ENCODE measurements at regions not wholly inside any gene's neighbourhood (a gene's known extent, or its start where the extent isn't known, plus 50 kb on each side); places are given as distances from the start of the nearest gene placed in this dataset.

DNA sequence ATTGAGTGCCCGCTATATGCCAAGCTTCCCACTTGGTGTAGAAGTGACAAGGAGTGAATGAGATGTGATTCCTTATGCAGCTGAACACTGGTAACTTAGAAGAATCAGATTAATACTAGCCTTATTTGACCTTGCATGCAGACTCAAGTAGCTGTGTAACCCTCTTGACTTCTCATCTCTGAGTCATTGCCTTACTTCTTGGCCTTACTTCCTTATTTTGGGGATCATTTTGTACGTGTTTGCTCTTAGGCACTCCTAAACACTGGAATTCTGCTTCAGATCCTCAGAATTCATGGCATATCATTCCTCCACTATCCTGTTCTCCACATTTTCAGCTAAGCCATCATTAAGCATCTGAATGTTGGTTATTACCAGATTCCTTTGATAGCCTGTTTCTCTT is 948.9 kb upstream of the ARRDC3 start:
- ChIA-PET POLR2A (interaction anchor here (0.5 kb wide), 1 partner anchor 1436 kb away, joined by 3 read pairs; no protein-coding TSS in a partner anchor), CTCF (interaction anchor here (0.9 to 1.3 kb wide), 4 partner anchors 10 to 20 kb away, joined by 3 to 4 read pairs (median 4); no protein-coding TSS in a partner anchor), RAD21 (ENCODE audit: unreplicated experiment) (interaction anchor here (1.2 to 1.6 kb wide), 2 partner anchors 21 to 24 kb away, joined by 3 read pairs; no protein-coding TSS in a partner anchor), SMC1A (ENCODE audit: uncharacterized antibody, unreplicated experiment) (interaction anchor here (0.8 to 2.9 kb wide), 4 partner anchors 16 to 136 kb away, joined by 3 to 13 read pairs (median 5); no protein-coding TSS in a partner anchor)
- ATAC-seq (peak; percentile 50), DNase-seq (ENCODE audit: low read depth, low spot score) (no peak), FAIRE-seq (no peak)
- H4K20me1 ChIP-seq (ENCODE audit: control insufficient read depth, insufficient read depth): no peaks in the 10 kb centered on the region
- no TSS peak for BruUV-seq (replicated peaks)
- no peak overlapping the region for H3K4me3 ChIP-seq
- no peak overlapping the region for H3K27ac ChIP-seq (ENCODE audit: control insufficient read depth, insufficient read depth)
- in situ Hi-C loops (cut with MboI): no loop called here
- no peaks in the 10 kb centered on the region for H3K9me3 ChIP-seq (replicated peaks; ENCODE audit: control insufficient read depth, insufficient read depth, low read length)
- no peaks in the 10 kb centered on the region for H3K79me2 ChIP-seq (ENCODE audit: control insufficient read depth, insufficient read depth, low read length)
- no peaks in the 10 kb centered on the region for H3K27me3 ChIP-seq (replicated peaks in 1 of 2; ENCODE audit: control insufficient read depth in 2 of 2, insufficient read depth in 2 of 2, low read length in 1 of 2)
- no peak overlapping the region for H3K4me2 ChIP-seq (ENCODE audit: control insufficient read depth, insufficient read depth)
- H2AFZ ChIP-seq (ENCODE audit: control insufficient read depth, low read depth, low read length): no peak overlapping the region
- H3K36me3 ChIP-seq (ENCODE audit: control insufficient read depth in 2 of 2, insufficient read depth in 2 of 2, low read length in 1 of 2): no peaks in the 10 kb centered on the region
- intact Hi-C loops (cut with micrococcal nuclease; ENCODE audit: unreplicated experiment): no loop called here
- no peak overlapping the region for H3K9ac ChIP-seq (ENCODE audit: control insufficient read depth, insufficient read depth, low read length)
- 33% methylated on average over 2 of the region's 2 CpGs for WGBS (ENCODE audit: insufficient coverage, insufficient replicate concordance, low lambda C conversion rate, missing lambda C conversion rate)
- TF ChIP-seq, protein P1, sequence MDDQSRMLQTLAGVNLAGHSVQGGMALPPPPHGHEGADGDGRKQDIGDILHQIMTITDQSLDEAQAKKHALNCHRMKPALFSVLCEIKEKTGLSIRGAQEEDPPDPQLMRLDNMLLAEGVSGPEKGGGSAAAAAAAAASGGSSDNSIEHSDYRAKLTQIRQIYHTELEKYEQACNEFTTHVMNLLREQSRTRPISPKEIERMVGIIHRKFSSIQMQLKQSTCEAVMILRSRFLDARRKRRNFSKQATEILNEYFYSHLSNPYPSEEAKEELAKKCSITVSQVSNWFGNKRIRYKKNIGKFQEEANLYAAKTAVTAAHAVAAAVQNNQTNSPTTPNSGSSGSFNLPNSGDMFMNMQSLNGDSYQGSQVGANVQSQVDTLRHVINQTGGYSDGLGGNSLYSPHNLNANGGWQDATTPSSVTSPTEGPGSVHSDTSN (IDR thresholded peaks at IDR 0.05; ENCODE audit: insufficient replicate concordance, low read depth, low read length): no peak
- TF ChIP-seq IKZF2 (IDR thresholded peaks at IDR 0.05): peak in 1 of 2 experiments; percentile 44; a peak in 2 of 4 replicates
- H3K4me1 ChIP-seq (ENCODE audit: control insufficient read depth, insufficient read depth, low read length): no peaks in the 10 kb centered on the region

DNA sequence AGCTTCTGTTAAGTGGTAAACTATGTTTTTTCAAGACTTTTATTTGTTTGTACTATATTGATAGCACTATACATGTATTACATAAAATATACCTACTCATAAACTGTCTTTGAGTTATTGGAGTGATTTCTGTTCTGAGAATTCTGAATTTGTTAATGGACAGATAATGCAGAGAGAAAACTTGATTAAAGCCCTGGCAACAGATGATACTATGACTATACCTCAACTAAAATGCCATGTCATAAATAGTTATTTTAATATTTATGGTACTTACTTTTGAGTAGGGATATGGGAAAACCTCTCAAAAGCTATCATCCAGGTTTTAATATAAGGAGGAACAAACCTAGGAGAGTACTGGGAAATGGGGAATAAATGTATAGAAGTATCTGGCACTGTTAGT is 947.2 kb upstream of the ARRDC3 start:
- POLR2A ChIA-PET: no interaction called here
- BruUV-seq (replicated peaks): no TSS peak

More for the DNA sequence above, 947.2 kb upstream of the ARRDC3 start:
- no peak for DNase-seq (ENCODE audit: low read depth, low spot score)
- Histone ChIP-seq H3K9ac (ENCODE audit: control insufficient read depth, insufficient read depth, low read length) (no peak overlapping the region), H2AFZ (ENCODE audit: control insufficient read depth, low read depth, low read length) (no peak overlapping the region), H3K4me1 (ENCODE audit: control insufficient read depth, insufficient read depth, low read length) (no peaks in the 10 kb centered on the region), H3K27me3 (replicated peaks in 1 of 2; ENCODE audit: control insufficient read depth in 2 of 2, insufficient read depth in 2 of 2, low read length in 1 of 2) (no peaks in the 10 kb centered on the region), H3K27ac (ENCODE audit: control insufficient read depth, insufficient read depth) (no peak overlapping the region), H3K36me3 (ENCODE audit: control insufficient read depth in 2 of 2, insufficient read depth in 2 of 2, low read length in 1 of 2) (no peaks in the 10 kb centered on the region), H3K79me2 (ENCODE audit: control insufficient read depth, insufficient read depth, low read length) (no peaks in the 10 kb centered on the region), H3K4me2 (ENCODE audit: control insufficient read depth, insufficient read depth) (no peak overlapping the region), H3K9me3 (replicated peaks; ENCODE audit: control insufficient read depth, insufficient read depth, low read length) (no peaks in the 10 kb centered on the region), H3K4me3 (no peak overlapping the region), H4K20me1 (ENCODE audit: control insufficient read depth, insufficient read depth) (no peaks in the 10 kb centered on the region)
- intact Hi-C loops (cut with micrococcal nuclease; ENCODE audit: unreplicated experiment): no loop called here
- ChIA-PET SMC1A (ENCODE audit: uncharacterized antibody, unreplicated experiment) (interaction anchor here (0.5 to 1.9 kb wide), 5 partner anchors 38 to 375 kb away, joined by 3 to 6 read pairs (median 3); no protein-coding TSS in a partner anchor), CTCF (interaction anchor here (1.1 kb wide), 1 partner anchor 688 kb away, joined by 3 read pairs; no protein-coding TSS in a partner anchor), RAD21 (ENCODE audit: unreplicated experiment) (interaction anchor here (0.7 kb wide), 1 partner anchor 34 kb away, joined by 3 read pairs; no protein-coding TSS in a partner anchor)
- in situ Hi-C loops (cut with MboI): no loop called here
- ATAC-seq: no peak
- TF ChIP-seq, protein P2, sequence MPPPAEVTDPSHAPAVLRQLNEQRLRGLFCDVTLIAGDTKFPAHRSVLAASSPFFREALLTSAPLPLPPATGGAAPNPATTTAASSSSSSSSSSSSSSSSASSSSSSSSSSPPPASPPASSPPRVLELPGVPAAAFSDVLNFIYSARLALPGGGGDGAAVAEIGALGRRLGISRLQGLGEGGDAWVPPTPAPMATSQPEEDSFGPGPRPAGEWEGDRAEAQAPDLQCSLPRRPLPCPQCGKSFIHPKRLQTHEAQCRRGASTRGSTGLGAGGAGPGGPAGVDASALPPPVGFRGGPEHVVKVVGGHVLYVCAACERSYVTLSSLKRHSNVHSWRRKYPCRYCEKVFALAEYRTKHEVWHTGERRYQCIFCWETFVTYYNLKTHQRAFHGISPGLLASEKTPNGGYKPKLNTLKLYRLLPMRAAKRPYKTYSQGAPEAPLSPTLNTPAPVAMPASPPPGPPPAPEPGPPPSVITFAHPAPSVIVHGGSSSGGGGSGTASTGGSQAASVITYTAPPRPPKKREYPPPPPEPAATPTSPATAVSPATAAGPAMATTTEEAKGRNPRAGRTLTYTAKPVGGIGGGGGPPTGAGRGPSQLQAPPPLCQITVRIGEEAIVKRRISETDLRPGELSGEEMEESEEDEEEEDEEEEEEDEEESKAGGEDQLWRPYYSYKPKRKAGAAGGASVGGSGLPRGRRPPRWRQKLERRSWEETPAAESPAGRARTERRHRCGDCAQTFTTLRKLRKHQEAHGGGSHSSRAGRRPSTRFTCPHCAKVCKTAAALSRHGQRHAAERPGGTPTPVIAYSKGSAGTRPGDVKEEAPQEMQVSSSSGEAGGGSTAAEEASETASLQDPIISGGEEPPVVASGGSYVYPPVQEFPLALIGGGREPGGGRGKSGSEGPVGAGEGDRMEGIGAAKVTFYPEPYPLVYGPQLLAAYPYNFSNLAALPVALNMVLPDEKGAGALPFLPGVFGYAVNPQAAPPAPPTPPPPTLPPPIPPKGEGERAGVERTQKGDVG (CRISPR knock-in tag; IDR thresholded peaks at IDR 0.05): no peak
- no peak for TF ChIP-seq EZH2 (IDR thresholded peaks at IDR 0.05; ENCODE audit: borderline replicate concordance, control insufficient read depth, low read depth, low read length)
- FAIRE-seq: no peak

Data from GM12878 (cell line).